ENCODE measurements at regions not wholly inside any gene's neighbourhood (a gene's known extent, or its start where the extent isn't known, plus 50 kb on each side); places are given as distances from the start of the nearest gene placed in this dataset.
A peak's percentile ranks its signal among the peaks of the same experiment; 100 is the strongest.
"Not testable (repeated sequence)": the region's sequence is repeated elsewhere in the genome, so short reads cannot be mapped to it uniquely, and the experiment has no call there.

DNA sequence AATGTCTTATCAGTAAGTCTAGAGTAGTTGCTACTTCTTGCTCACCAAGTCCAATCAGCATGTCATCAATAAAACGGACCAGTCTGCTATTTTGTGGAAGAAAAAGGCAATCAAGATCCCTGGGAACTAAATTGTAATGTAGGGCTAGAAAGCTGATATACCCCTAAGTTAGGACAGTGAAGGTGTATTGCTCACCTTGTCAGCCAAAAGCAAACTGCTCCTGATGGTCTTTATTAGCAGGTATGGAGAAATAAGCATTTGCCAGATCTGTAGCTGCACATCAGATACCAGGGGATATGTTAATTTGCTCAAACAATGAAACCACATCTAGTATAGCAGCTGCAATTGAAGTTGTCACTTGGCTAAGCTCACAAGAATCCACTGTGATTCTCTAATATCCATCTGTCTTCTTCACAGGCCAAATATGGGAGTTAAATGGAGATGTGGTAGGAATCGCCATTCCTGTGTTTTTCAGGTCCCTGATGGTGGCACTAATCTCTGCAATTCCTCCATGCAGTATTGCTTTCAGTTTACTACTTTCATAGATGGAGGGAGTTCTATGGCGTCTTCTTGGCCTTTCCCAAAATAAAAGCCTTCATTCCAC lies 75.0 kb downstream of the TMEM237 start:
- no peak for DNase-seq (ENCODE audit: low spot score)

DNA sequence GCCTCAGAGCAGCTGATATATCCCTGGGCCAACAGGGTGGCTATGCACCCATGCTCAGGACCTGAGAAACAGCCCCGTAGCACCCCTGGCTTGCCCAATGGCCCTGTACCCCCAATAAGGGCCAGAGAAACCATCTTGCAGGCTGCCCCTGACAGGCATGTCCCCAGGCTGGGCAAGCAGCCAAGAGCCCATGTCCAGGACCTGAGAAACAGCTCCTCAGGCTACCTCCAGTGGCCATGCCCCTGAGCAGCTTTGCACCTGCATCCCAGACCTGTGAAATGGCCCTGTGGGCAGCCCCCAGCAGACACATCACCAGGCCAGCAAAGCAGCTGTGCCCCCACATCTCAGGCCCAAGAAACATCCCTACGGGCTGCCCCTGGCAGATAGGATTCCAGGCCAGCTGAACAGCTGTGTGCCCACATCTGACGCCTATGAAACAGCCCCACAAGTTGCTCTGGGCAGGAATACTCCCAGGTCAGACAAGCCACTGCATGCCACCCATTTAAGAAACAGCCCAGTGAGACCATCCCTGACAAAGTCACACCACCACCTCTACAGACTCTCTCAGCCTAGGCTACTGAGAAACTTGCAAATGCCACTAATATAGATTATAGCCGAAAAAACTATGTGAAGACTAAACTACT lies 84.1 kb downstream of the TMEM237 start:
- DNase-seq (ENCODE audit: low spot score): no peak

DNA sequence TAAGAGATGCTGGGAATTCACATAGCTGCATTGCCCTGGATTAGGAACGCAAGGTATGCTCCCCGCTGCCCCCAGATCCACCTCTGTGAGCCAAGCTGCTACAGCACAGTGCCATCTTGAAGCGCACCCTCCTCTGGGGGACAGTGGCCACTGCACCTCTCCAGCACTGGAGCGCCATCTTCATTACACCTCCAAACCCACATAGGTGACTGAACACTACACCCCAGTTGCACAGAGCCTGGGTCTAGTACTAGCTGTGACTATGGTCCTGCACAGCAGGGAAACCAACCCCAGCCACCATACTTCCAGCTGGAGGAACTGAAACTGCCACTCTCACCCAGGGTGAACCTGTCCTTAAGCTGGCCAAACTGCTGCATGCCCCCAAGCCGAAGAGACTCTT lies 84.6 kb downstream of the TMEM237 start:
- no peak for DNase-seq (ENCODE audit: low spot score)

DNA sequence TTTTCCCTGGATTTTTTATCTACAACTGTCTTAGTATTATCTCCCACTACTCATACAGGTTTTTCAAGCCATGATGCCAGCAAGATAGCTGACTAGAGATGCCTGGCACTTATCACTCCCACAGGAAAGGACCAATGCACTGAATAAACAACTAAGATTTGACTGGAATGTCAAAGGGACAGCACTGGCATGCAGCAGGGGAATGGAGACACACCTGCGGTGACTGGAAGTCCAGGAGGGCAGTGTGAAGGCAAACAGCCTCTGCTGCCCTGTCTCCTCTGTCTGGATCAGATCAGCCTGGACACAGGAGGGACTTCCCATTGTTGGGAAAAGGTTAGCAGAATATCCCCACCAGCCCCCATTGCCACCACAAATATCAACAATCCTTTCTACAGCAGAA lies 85.1 kb downstream of the TMEM237 start:
- DNase-seq (ENCODE audit: low spot score): no peak

DNA sequence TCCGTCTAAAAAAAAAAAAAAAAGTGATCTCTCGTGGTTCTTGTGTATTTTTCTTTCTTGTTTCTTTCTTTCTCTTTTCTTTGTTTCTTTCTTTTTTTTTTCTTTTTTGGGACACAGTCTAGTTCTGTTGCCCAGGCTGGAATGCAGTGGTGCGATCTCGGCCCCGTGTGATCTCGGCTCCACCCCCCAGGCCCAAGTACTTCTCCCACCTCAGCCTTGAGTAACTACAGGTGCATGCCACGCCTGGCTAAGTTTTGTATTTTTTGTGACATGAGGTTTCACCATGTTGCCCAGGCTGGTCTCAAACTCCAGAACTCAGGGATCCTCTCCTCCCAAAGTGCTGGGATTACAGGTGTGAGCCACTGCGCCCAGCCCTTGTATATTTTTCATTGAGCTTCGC lies 91.4 kb downstream of the TMEM237 start:
- no peak for DNase-seq (ENCODE audit: low spot score)

DNA sequence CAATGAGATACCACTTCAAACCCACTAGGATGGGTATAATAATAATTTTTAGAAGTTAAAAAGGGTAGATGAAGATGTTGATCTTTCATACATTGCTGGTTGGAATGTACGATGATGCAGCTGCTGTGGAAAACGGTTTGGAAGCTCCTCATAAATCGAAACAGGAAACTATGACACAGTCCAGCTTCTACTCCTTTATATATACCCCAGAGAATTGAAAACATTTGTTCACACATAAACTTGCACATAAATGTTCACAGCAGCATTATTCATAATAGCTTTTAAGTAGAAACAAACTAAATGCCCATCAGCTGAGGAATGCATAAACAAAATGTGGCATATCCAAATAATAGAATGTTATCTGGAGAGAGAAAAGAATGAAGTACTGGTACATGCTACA lies 95.0 kb downstream of the STRADB start:
- DNase-seq (ENCODE audit: low spot score): no peak

DNA sequence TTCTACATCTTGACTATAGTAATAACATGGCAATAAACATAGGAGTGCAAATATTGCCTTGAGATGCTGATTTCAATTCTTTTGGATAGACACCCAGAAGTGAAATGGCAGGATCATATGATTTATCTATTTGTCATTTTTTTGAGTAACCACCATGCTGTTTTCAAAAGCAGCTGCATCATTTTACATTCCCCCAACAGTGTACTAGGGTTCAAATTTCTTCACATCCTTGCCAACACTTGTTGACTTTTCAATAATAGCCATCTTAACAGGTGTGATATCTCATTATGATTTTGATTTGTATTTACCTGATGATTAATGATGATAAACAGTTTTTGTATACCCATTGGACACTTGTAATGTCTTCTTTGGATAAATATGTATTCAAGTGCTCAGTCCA lies 90.8 kb downstream of the STRADB start:
- DNase-seq (ENCODE audit: low spot score): no peak

DNA sequence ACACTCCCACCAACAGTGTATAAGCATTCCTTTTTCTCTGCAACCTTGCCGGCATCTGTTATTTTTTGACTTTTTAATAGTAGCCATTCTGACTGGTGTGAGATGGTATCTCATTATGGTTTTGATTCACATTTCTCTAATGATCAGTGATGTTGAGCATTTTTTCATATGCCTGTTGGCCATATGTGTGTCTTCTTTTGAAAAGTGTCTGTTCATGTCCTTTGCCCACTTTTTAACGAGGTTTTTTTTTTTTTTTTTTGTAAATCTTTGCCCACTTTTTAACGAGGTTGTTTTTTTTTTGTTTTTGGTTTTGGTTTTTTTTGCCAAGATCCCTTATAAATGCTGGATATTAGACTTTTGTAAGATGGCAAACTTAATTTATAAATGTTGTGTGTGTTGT lies 87.7 kb downstream of the STRADB start:
- DNase-seq (ENCODE audit: low spot score): not testable (repeated sequence)

DNA sequence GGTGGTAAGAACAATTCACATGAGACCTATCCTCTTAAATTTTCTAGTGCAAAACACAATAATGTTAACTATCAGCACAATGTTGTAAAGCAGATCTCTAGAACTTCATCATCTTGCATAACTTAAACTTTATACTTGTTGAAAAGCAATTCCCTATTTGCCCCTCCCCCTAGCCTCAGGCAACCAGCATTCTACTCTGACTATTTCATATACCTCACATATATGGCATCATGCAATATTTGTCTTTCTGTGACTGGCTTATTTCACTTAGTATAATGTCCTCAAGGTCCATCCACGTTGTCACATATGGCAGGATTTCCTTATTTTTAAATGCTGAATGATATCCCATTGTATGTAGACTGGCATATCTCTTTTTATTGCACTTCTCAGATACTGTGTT lies 86.5 kb downstream of the STRADB start:
- DNase-seq (ENCODE audit: low spot score): no peak

DNA sequence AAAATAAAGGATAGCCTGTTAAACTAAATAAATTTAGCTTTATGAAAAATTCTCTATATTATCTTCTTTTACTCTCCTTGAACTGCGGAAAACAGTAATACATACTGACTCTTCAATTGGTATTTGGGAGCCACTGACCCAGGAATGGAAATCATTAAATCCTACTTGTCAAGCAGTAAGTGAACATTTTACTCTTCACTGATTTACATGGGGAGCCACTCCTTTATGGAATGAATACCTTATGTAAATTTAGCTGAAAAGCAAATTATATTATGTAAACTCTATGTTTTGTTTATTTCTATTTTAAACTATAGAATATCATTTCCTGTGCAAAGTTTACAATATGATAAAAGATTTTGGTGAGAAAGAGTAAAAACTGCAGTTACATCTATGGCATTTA lies 85.2 kb downstream of the STRADB start:
- DNase-seq (ENCODE audit: low spot score): no peak

DNA sequence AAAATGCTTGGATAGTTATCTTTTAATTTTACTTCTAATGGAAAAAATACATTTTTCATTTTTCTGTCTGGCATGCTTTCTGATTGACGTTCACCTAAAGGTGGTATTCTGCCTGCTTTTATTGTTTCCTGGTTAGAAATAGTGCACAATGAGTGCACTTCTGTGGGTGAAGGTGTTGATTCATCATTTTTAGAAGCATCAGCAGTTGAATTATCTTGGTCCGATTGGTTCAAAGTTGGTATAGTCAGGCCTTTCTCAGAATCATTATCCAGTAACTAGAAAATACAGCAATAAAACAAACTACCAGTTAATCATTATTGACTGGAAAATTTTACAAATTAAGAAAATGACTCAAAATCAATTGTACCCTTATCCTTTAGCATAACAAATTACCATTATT lies 84.5 kb downstream of the STRADB start:
- DNase-seq (ENCODE audit: low spot score): no peak

DNA sequence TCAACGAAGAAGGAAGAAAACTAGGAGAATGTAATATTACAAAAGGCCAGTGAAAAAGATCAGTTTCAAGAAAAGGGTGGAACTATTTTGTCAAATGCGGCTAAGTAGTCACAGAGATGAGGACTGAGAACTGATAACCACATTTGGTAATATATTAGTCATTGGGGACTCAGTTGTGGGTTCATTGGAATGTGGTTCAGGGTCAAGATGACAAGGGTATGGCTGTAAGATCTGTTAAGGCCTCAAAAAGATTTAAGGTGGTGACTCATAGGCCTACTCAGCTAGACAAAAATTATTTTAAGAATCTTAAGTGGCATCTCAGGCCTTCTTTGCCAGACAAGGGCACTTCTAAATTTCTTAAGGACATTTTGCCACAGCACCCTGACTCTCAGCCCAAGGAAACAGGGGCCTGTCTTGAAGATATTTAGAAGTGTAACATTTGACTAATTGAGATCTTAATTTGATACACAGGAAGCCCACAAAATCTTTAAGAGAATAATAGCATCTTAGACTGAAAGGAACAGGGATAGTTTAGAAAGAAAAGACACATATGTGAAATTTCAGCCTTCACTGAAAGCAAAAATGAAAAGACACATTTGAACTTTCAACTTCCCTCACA lies 81.3 kb downstream of the STRADB start:
- peak; percentile 74 for DNase-seq (ENCODE audit: low spot score)

Measured in AG20443 (cell line).